T47D (cell line): ENCODE measurements at regions not wholly inside any gene's neighbourhood (a gene's known extent, or its start where the extent isn't known, plus 50 kb on each side); places are given as distances from the start of the nearest gene placed in this dataset.

ENCODE experiments used
- DNase-seq, 2 experiments: peaks; one replicate each; pipeline versions ENCODE4 v3.0.0 to v3.0.0-alpha.2; 2011 to 2012; ENCODE audit warnings: low read depth in 1 of 2, low spot score in 1 of 2
- JUND ChIP-seq: IDR thresholded peaks from 2 replicates; pipeline ENCODE4 v1.6.1; 2012; ENCODE audit warnings: low read depth
- in situ Hi-C: cut with HindIII; loops from 2 replicates; pipeline ENCODE4 v1.10.0; 2016; ENCODE audit warnings: low sequenced_read_pairs, low pct_unique_long_range_greater_than_20kb

GRCh38 chr9:78605041-78606000, 308.4 kb downstream of the PSAT1 start:
- TF ChIP-seq JUND = no peak
- no peak for DNase-seq
- in situ Hi-C loops = no loop called here

- no peak for DNase-seq
- in situ Hi-C loops = no loop called here
- TF ChIP-seq JUND = no peak
Observed at GRCh38 chr9:78606001-78606379, 309.1 kb downstream of the PSAT1 start.

GRCh38 chr9:78607853-78608252, 310.9 kb downstream of the PSAT1 start:
- in situ Hi-C loops = no loop called here
- DNase-seq = no peak
- no peak for TF ChIP-seq JUND

GRCh38 chr9:78609450-78609849, 312.5 kb downstream of the PSAT1 start:
- in situ Hi-C loops = no loop called here
- TF ChIP-seq JUND = no peak
- no peak for DNase-seq

GRCh38 chr9:78612091-78612490, 315.2 kb downstream of the PSAT1 start:
- no peak for DNase-seq
- in situ Hi-C loops = no loop called here
- TF ChIP-seq JUND = no peak

GRCh38 chr9:78613006-78613405, 316.1 kb downstream of the PSAT1 start:
- in situ Hi-C loops = no loop called here
- DNase-seq = no peak
- no peak for TF ChIP-seq JUND

GRCh38 chr9:78614892-78615291, 318.0 kb downstream of the PSAT1 start:
- no peak for DNase-seq
- in situ Hi-C loops = no loop called here
- no peak for TF ChIP-seq JUND

- in situ Hi-C loops = no loop called here
- no peak for DNase-seq
- TF ChIP-seq JUND = no peak
Observed at GRCh38 chr9:78615372-78615771, 318.4 kb downstream of the PSAT1 start.

GRCh38 chr9:78618735-78619134, 321.8 kb downstream of the PSAT1 start:
- no peak for TF ChIP-seq JUND
- in situ Hi-C loops = no loop called here
- DNase-seq = no peak

- no peak for DNase-seq
- in situ Hi-C loops = no loop called here
- TF ChIP-seq JUND = no peak
Observed at GRCh38 chr9:78620303-78620702, 323.4 kb downstream of the PSAT1 start.

GRCh38 chr9:78620764-78621163, 323.8 kb downstream of the PSAT1 start:
- in situ Hi-C loops = no loop called here
- no peak for TF ChIP-seq JUND
- no peak for DNase-seq

GRCh38 chr9:78622126-78622525, 325.2 kb downstream of the PSAT1 start:
- DNase-seq = no peak
- no peak for TF ChIP-seq JUND
- in situ Hi-C loops = no loop called here

GRCh38 chr9:78626971-78627370, 330.0 kb downstream of the PSAT1 start:
- no peak for TF ChIP-seq JUND
- in situ Hi-C loops = no loop called here
- no peak for DNase-seq

GRCh38 chr9:78630966-78631365, 334.0 kb downstream of the PSAT1 start:
- no peak for DNase-seq
- in situ Hi-C loops = no loop called here
- no peak for TF ChIP-seq JUND
